Nephron (organoid): ENCODE measurements at regions not wholly inside any gene's neighbourhood (a gene's known extent, or its start where the extent isn't known, plus 50 kb on each side); places are given as distances from the start of the nearest gene placed in this dataset.

Source experiments
- H3K27ac Mint-ChIP-seq, 3 experiments: 2 replicates each; pipeline ENCODE4 v1.8.0; 2020; ENCODE audit warnings: mixed read lengths in 3 of 3, mild to moderate bottlenecking in 2 of 3, moderate library complexity in 1 of 3
- H3K27me3 Mint-ChIP-seq: 2 replicates; pipeline ENCODE4 v1.8.0; 2021; ENCODE audit warnings: low read depth, mild to moderate bottlenecking, moderate library complexity, mixed read lengths
- H3K36me3 Mint-ChIP-seq: 2 replicates; pipeline ENCODE4 v1.8.0; 2020; ENCODE audit warnings: low read depth, mixed read lengths
- H3K4me1 Mint-ChIP-seq: 2 replicates; pipeline ENCODE4 v1.8.0; 2020; ENCODE audit warnings: mixed read lengths
- H3K4me3 Mint-ChIP-seq, 3 experiments: 2 replicates each; pipeline ENCODE4 v1.8.0; 2020; ENCODE audit warnings: mild to moderate bottlenecking in 3 of 3, mixed read lengths in 3 of 3, moderate library complexity in 2 of 3
- H3K9me3 Mint-ChIP-seq: 2 replicates; pipeline ENCODE4 v1.8.0; 2020; ENCODE audit warnings: mixed read lengths
- CTCF ChIP-seq, 3 experiments: fragments of 200-600 bp; sonication (generic); IDR thresholded peaks; one replicate each; pipeline ENCODE4 v1.5.0; 2021; ENCODE audit warnings: antibody characterized with exemption in 3 of 3; ENCODE audit not compliant: unreplicated experiment in 3 of 3

GRCh38 chr3:134709561-134710312, 58.9 kb upstream of the KY start:
- H3K36me3 Mint-ChIP-seq: no peaks in the 10 kb centered on the region
- peaks cover 36% of the 10 kb centered on the region for H3K4me1 Mint-ChIP-seq
- no peak for TF ChIP-seq CTCF (IDR thresholded peaks at IDR 0.05; ENCODE audit: unreplicated experiment in 3 of 3)
- H3K4me3 Mint-ChIP-seq: no peak overlapping the region
- peak overlapping the region in 1 of 3 experiments; percentile 19 for H3K27ac Mint-ChIP-seq
- peaks cover 5% of the 10 kb centered on the region for H3K27me3 Mint-ChIP-seq
- no peaks in the 10 kb centered on the region for H3K9me3 Mint-ChIP-seq

- Mint-ChIP-seq H3K4me3 (no peak overlapping the region), H3K27ac (no peak overlapping the region)
These were observed 59.5 kb upstream of the KY start for GRCh38 chr3:134710313-134710680.

GRCh38 chr3:134711284-134711683, 60.5 kb upstream of the KY start:
- no peak overlapping the region for H3K4me3 Mint-ChIP-seq
- peaks cover 35% of the 10 kb centered on the region for H3K4me1 Mint-ChIP-seq
- no peak overlapping the region for H3K27ac Mint-ChIP-seq
- H3K36me3 Mint-ChIP-seq: no peaks in the 10 kb centered on the region
- peaks cover 5% of the 10 kb centered on the region for H3K27me3 Mint-ChIP-seq
- TF ChIP-seq CTCF (IDR thresholded peaks at IDR 0.05; ENCODE audit: unreplicated experiment in 3 of 3): no peak
- H3K9me3 Mint-ChIP-seq: no peaks in the 10 kb centered on the region

More at GRCh38 chr3:134710313-134710680, 59.5 kb upstream of the KY start:
- peaks cover 35% of the 10 kb centered on the region for H3K4me1 Mint-ChIP-seq
- H3K27me3 Mint-ChIP-seq: peaks cover 5% of the 10 kb centered on the region
- TF ChIP-seq CTCF (IDR thresholded peaks at IDR 0.05; ENCODE audit: unreplicated experiment in 3 of 3): no peak
- H3K36me3 Mint-ChIP-seq: no peaks in the 10 kb centered on the region
- H3K9me3 Mint-ChIP-seq: no peaks in the 10 kb centered on the region

GRCh38 chr3:134713671-134714070, 62.8 kb upstream of the KY start:
- Mint-ChIP-seq H3K27ac (no peak overlapping the region), H3K36me3 (no peaks in the 10 kb centered on the region), H3K4me1 (peaks cover 29% of the 10 kb centered on the region), H3K9me3 (no peaks in the 10 kb centered on the region), H3K4me3 (no peak overlapping the region), H3K27me3 (no peaks in the 10 kb centered on the region)
- TF ChIP-seq CTCF (IDR thresholded peaks at IDR 0.05; ENCODE audit: unreplicated experiment in 3 of 3): no peak

- peaks cover 5% of the 10 kb centered on the region for H3K4me1 Mint-ChIP-seq
- H3K36me3 Mint-ChIP-seq: no peaks in the 10 kb centered on the region
- H3K27me3 Mint-ChIP-seq: no peaks in the 10 kb centered on the region
- H3K4me3 Mint-ChIP-seq: no peak overlapping the region
- peak overlapping the region in 2 of 3 experiments; percentile 13 to 58 for H3K27ac Mint-ChIP-seq
- no peaks in the 10 kb centered on the region for H3K9me3 Mint-ChIP-seq
- no peak for TF ChIP-seq CTCF (IDR thresholded peaks at IDR 0.05; ENCODE audit: unreplicated experiment in 3 of 3)
These were observed 67.9 kb upstream of the KY start for GRCh38 chr3:134718726-134719125.

GRCh38 chr3:134721214-134721613, 70.4 kb upstream of the KY start:
- peaks cover 13% of the 10 kb centered on the region for H3K4me1 Mint-ChIP-seq
- no peak for TF ChIP-seq CTCF (IDR thresholded peaks at IDR 0.05; ENCODE audit: unreplicated experiment in 3 of 3)
- no peak overlapping the region for H3K4me3 Mint-ChIP-seq
- H3K36me3 Mint-ChIP-seq: no peaks in the 10 kb centered on the region
- H3K9me3 Mint-ChIP-seq: no peaks in the 10 kb centered on the region
- no peak overlapping the region for H3K27ac Mint-ChIP-seq
- no peaks in the 10 kb centered on the region for H3K27me3 Mint-ChIP-seq
